ENCODE measurements at regions not wholly inside any gene's neighbourhood (a gene's known extent, or its start where the extent isn't known, plus 50 kb on each side); places are given as distances from the start of the nearest gene placed in this dataset.

DNA sequence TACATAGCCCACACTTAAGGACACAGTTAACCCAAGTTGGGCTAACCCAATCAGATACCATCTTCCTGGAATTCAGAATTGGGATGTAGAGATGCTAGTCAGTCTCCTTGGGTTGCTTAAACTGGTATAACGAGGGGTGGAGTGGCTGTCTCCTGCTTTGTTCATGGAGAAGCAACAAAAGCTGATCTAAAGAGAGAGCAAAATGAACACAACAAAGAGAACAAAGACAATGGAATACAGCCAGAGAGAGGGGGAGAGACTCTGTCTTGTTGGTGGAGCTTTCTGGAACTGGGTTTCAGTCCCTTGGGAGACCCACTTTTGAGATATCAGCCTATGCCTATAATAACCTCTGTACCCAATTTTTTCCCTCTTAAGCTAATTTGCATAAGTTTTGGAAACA lies 138.1 kb downstream of the ATG4C start (continued):
- TF ChIP-seq CTCF (IDR thresholded peaks at IDR 0.05 in 2 of 3, conservative IDR thresholded peaks at IDR 0.05 in 1 of 3; ENCODE audit: borderline replicate concordance in 1 of 3, insufficient read depth in 1 of 3, low read depth in 2 of 3, low read length in 2 of 3) (no peak), ZNF274 (IDR thresholded peaks at IDR 0.05; ENCODE audit: low read depth, low read length) (no peak), RAD21 (IDR thresholded peaks at IDR 0.05; ENCODE audit: low read depth) (no peak), ELF1 (IDR thresholded peaks at IDR 0.05; ENCODE audit: borderline replicate concordance, low read depth) (no peak), ZFX (IDR thresholded peaks at IDR 0.05) (no peak), JUND (IDR thresholded peaks at IDR 0.05) (no peak)
- TF ChIP-seq, protein P1, sequence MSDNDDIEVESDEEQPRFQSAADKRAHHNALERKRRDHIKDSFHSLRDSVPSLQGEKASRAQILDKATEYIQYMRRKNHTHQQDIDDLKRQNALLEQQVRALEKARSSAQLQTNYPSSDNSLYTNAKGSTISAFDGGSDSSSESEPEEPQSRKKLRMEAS (IDR thresholded peaks at IDR 0.05) = no peak

DNA sequence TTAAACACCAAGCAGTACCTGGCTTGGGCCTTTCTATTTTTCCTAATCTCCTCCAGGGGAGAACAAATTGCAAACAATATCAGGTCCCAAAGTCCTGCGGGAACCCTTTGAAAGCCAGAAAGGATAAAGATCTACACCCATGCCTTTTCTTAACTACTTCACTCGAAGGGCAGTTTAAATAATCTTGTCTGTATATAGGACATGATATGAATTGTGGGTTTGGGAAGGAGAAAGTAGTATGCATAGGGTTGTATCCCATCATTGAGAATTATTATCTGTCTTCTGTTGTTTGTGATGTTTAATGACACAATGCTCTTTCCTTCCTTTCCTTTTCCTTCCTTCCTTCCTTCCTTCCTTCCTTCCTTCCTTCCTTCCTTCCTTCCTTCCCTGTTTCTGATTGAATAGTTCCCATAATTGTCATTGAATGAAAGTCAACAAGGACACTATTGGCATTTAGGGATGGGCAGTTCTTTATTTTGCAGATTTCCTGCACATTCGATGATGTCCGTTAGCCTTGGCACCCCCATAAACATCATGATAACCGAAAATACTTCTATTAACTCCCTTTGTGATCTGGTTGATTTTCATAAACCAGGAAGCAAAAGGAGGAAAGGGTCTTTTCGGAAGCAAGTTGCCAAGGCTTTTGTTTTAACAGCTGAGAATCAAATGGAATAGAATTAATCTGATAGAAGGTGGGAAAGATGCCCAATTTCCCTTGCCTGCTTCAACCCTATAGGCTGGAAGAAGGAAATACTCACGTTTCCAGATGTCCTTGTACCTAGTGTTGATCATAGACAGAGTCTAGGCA lies 141.3 kb downstream of the ATG4C start:
- BruUV-seq (replicated peaks) = no TSS peak
- H3K4me3 ChIP-seq (replicated peaks in 1 of 2; ENCODE audit: low read depth in 1 of 2, low read length in 2 of 2) = no peak overlapping the region
- H3K36me3 ChIP-seq (ENCODE audit: control insufficient read depth in 1 of 2, insufficient read depth in 2 of 2, low read length in 2 of 2) = no peaks in the 10 kb centered on the region
- no peaks in the 10 kb centered on the region for H3K9me2 ChIP-seq (ENCODE audit: insufficient read depth)
- peaks cover 7% of the 10 kb centered on the region; the same call in 1 of the 2 replicates for H3K27me3 ChIP-seq (ENCODE audit: insufficient read depth, low read length)
- H2AFZ ChIP-seq (ENCODE audit: low read depth, low read length, poor library complexity, severe bottlenecking) = no peak overlapping the region
- no peak overlapping the region for H3K27ac ChIP-seq (ENCODE audit: low read depth, low read length)
- ATAC-seq = no peak
- ChIA-PET CTCF (interaction anchor here (1.3 kb wide), 1 partner anchor 1321 kb away, joined by 3 read pairs; no protein-coding TSS in a partner anchor), POLR2A (no interaction called here), RAD21 (ENCODE audit: low non-redundant PET in 1 of 2, low total read pairs in 2 of 2, uncharacterized antibody in 2 of 2, unreplicated experiment in 2 of 2) (no interaction called here)
- H3K79me2 ChIP-seq (ENCODE audit: insufficient read depth, low read length) = no peaks in the 10 kb centered on the region
- no peak overlapping the region for H3K9ac ChIP-seq (ENCODE audit: low read length)
- no peak for DNase-seq (ENCODE audit: low read depth, low spot score)
- H4K20me1 ChIP-seq (ENCODE audit: insufficient read depth) = no peaks in the 10 kb centered on the region
- no peak overlapping the region for H3K4me2 ChIP-seq (ENCODE audit: low read length)
- no peaks in the 10 kb centered on the region for H3K9me3 ChIP-seq (ENCODE audit: control insufficient read depth in 1 of 2, insufficient read depth in 1 of 2, low read depth in 1 of 2, low read length in 2 of 2)
- TF ChIP-seq, protein P1 (IDR thresholded peaks at IDR 0.05) = no peak
- TF ChIP-seq CEBPB (IDR thresholded peaks at IDR 0.05; ENCODE audit: low read depth) (no peak), EGR1 (IDR thresholded peaks at IDR 0.05; ENCODE audit: low read depth) (no peak), POLR2AphosphoS5 (IDR thresholded peaks at IDR 0.05; ENCODE audit: low read depth, low read length) (no peak), ELF1 (IDR thresholded peaks at IDR 0.05; ENCODE audit: borderline replicate concordance, low read depth) (no peak), FOSL1 (IDR thresholded peaks at IDR 0.05; ENCODE audit: low read depth) (no peak)
- TF ChIP-seq, protein P2, sequence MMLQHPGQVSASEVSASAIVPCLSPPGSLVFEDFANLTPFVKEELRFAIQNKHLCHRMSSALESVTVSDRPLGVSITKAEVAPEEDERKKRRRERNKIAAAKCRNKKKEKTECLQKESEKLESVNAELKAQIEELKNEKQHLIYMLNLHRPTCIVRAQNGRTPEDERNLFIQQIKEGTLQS (IDR thresholded peaks at IDR 0.05) = no peak
- H3K4me1 ChIP-seq (ENCODE audit: control insufficient read depth in 1 of 2, insufficient read depth in 2 of 2, low read length in 2 of 2) = no peaks in the 10 kb centered on the region
- intact Hi-C loops (cut with micrococcal nuclease) = no loop called here
